ENCODE measurements at regions not wholly inside any gene's neighbourhood (a gene's known extent, or its start where the extent isn't known, plus 50 kb on each side); places are given as distances from the start of the nearest gene placed in this dataset.

GRCh38 chr13:85334187-85334586 is 465.0 kb downstream of the SLITRK6 start:
- H3K9ac ChIP-seq: no peak overlapping the region
- WGBS, 2 experiments (ENCODE audit: low coverage in 1 of 2, low lambda C conversion rate in 2 of 2, missing lambda C conversion rate in 2 of 2): 14 to 27% methylated on average over 4 of the region's 4 CpGs
- in situ Hi-C loops (cut with MboI): no loop called here

GRCh38 chr13:85333506-85334020 is 465.7 kb downstream of the SLITRK6 start:
- no peaks in the 10 kb centered on the region for H3F3A ChIP-seq (ENCODE audit: insufficient read depth)
- H2AFZ ChIP-seq: no peak overlapping the region
- no peaks in the 10 kb centered on the region for H3K36me3 ChIP-seq (ENCODE audit: low read depth)
- no peaks in the 10 kb centered on the region for H3K4me1 ChIP-seq (ENCODE audit: insufficient read depth)
- no peak for DNase-seq
- WGBS, 2 experiments (ENCODE audit: low coverage in 1 of 2, low lambda C conversion rate in 2 of 2, missing lambda C conversion rate in 2 of 2): 3 to 9% methylated on average over 2 of the region's 2 CpGs
- H3K9me2 ChIP-seq (ENCODE audit: insufficient read depth): no peaks in the 10 kb centered on the region
- H3K4me2 ChIP-seq (ENCODE audit: unreplicated experiment): no peak overlapping the region
- H3K27ac ChIP-seq: no peak overlapping the region
- H3K27me3 ChIP-seq (replicated peaks; ENCODE audit: insufficient read depth): no peaks in the 10 kb centered on the region
- TF ChIP-seq EZH2 (IDR thresholded peaks at IDR 0.05; ENCODE audit: insufficient read depth, poor library complexity, severe bottlenecking) (no peak), EZH2phosphoT487 (IDR thresholded peaks at IDR 0.05; ENCODE audit: insufficient read depth, low read depth) (no peak)
- in situ Hi-C loops (cut with MboI): no loop called here
- no peak overlapping the region for H3K9ac ChIP-seq
- peaks cover 3% of the 10 kb centered on the region for H3K9me3 ChIP-seq (ENCODE audit: low read depth)
- no peaks in the 10 kb centered on the region for H4K20me1 ChIP-seq (ENCODE audit: insufficient read depth)
- H3K79me2 ChIP-seq (ENCODE audit: insufficient read depth): no peaks in the 10 kb centered on the region
- no peak overlapping the region for H3K4me3 ChIP-seq

More at GRCh38 chr13:85334187-85334586, 465.0 kb downstream of the SLITRK6 start:
- no peak overlapping the region for H3K4me3 ChIP-seq
- no peak for DNase-seq
- no peaks in the 10 kb centered on the region for H3K36me3 ChIP-seq (ENCODE audit: low read depth)
- H3K27ac ChIP-seq: no peak overlapping the region
- H3F3A ChIP-seq (ENCODE audit: insufficient read depth): no peaks in the 10 kb centered on the region
- H3K9me3 ChIP-seq (ENCODE audit: low read depth): peaks cover 3% of the 10 kb centered on the region
- no peaks in the 10 kb centered on the region for H3K79me2 ChIP-seq (ENCODE audit: insufficient read depth)
- no peaks in the 10 kb centered on the region for H3K27me3 ChIP-seq (replicated peaks; ENCODE audit: insufficient read depth)
- H4K20me1 ChIP-seq (ENCODE audit: insufficient read depth): no peaks in the 10 kb centered on the region
- no peaks in the 10 kb centered on the region for H3K4me1 ChIP-seq (ENCODE audit: insufficient read depth)
- TF ChIP-seq EZH2phosphoT487 (IDR thresholded peaks at IDR 0.05; ENCODE audit: insufficient read depth, low read depth): no peak
- no peak for TF ChIP-seq EZH2 (IDR thresholded peaks at IDR 0.05; ENCODE audit: insufficient read depth, poor library complexity, severe bottlenecking)
- no peaks in the 10 kb centered on the region for H3K9me2 ChIP-seq (ENCODE audit: insufficient read depth)
- no peak overlapping the region for H2AFZ ChIP-seq
- no peak overlapping the region for H3K4me2 ChIP-seq (ENCODE audit: unreplicated experiment)

- Histone ChIP-seq H3K27me3 (replicated peaks; ENCODE audit: insufficient read depth) (no peaks in the 10 kb centered on the region), H3K9ac (no peak overlapping the region), H3K27ac (no peak overlapping the region), H3K9me2 (ENCODE audit: insufficient read depth) (no peaks in the 10 kb centered on the region), H3K79me2 (ENCODE audit: insufficient read depth) (no peaks in the 10 kb centered on the region), H3K4me3 (no peak overlapping the region), H3K4me1 (ENCODE audit: insufficient read depth) (no peaks in the 10 kb centered on the region), H3F3A (ENCODE audit: insufficient read depth) (no peaks in the 10 kb centered on the region), H3K9me3 (ENCODE audit: low read depth) (peaks cover 3% of the 10 kb centered on the region), H3K4me2 (ENCODE audit: unreplicated experiment) (no peak overlapping the region), H4K20me1 (ENCODE audit: insufficient read depth) (no peaks in the 10 kb centered on the region), H2AFZ (no peak overlapping the region), H3K36me3 (ENCODE audit: low read depth) (no peaks in the 10 kb centered on the region)
- 0% methylated on average over 2 of the region's 2 CpGs for WGBS, 2 experiments (ENCODE audit: low coverage in 1 of 2, low lambda C conversion rate in 2 of 2, missing lambda C conversion rate in 2 of 2)
- DNase-seq: no peak
- TF ChIP-seq EZH2 (IDR thresholded peaks at IDR 0.05; ENCODE audit: insufficient read depth, poor library complexity, severe bottlenecking): no peak
- TF ChIP-seq EZH2phosphoT487 (IDR thresholded peaks at IDR 0.05; ENCODE audit: insufficient read depth, low read depth): no peak
- in situ Hi-C loops (cut with MboI): no loop called here
Measured at GRCh38 chr13:85332615-85333014, 466.6 kb downstream of the SLITRK6 start.

GRCh38 chr13:85321734-85322133 is 477.5 kb downstream of the SLITRK6 start:
- Histone ChIP-seq H2AFZ (no peak overlapping the region), H3K9me2 (ENCODE audit: insufficient read depth) (no peaks in the 10 kb centered on the region; the same call in 1 of the 2 replicates), H3K4me1 (ENCODE audit: insufficient read depth) (no peaks in the 10 kb centered on the region), H3K79me2 (ENCODE audit: insufficient read depth) (no peaks in the 10 kb centered on the region), H3K9me3 (ENCODE audit: low read depth) (peaks cover 4% of the 10 kb centered on the region), H3K9ac (no peak overlapping the region), H3K4me3 (no peak overlapping the region), H3K36me3 (ENCODE audit: low read depth) (no peaks in the 10 kb centered on the region), H3K27me3 (replicated peaks; ENCODE audit: insufficient read depth) (no peaks in the 10 kb centered on the region), H3K4me2 (ENCODE audit: unreplicated experiment) (no peak overlapping the region), H4K20me1 (ENCODE audit: insufficient read depth) (no peaks in the 10 kb centered on the region), H3K27ac (no peak overlapping the region), H3F3A (ENCODE audit: insufficient read depth) (no peaks in the 10 kb centered on the region)
- no peak for TF ChIP-seq EZH2phosphoT487 (IDR thresholded peaks at IDR 0.05; ENCODE audit: insufficient read depth, low read depth)
- no peak for TF ChIP-seq EZH2 (IDR thresholded peaks at IDR 0.05; ENCODE audit: insufficient read depth, poor library complexity, severe bottlenecking)
- no peak for DNase-seq
- in situ Hi-C loops (cut with MboI): no loop called here

- no peak overlapping the region for H2AFZ ChIP-seq
- TF ChIP-seq EZH2 (IDR thresholded peaks at IDR 0.05; ENCODE audit: insufficient read depth, poor library complexity, severe bottlenecking) (no peak), EZH2phosphoT487 (IDR thresholded peaks at IDR 0.05; ENCODE audit: insufficient read depth, low read depth) (no peak)
- H3K9me3 ChIP-seq (ENCODE audit: low read depth): peaks cover 4% of the 10 kb centered on the region
- H3K4me3 ChIP-seq: no peak overlapping the region
- H4K20me1 ChIP-seq (ENCODE audit: insufficient read depth): no peaks in the 10 kb centered on the region
- no peaks in the 10 kb centered on the region for H3K79me2 ChIP-seq (ENCODE audit: insufficient read depth)
- H3F3A ChIP-seq (ENCODE audit: insufficient read depth): no peaks in the 10 kb centered on the region
- H3K27ac ChIP-seq: no peak overlapping the region
- no peak overlapping the region for H3K4me2 ChIP-seq (ENCODE audit: unreplicated experiment)
- WGBS, 2 experiments (ENCODE audit: low coverage in 1 of 2, low lambda C conversion rate in 2 of 2, missing lambda C conversion rate in 2 of 2): 30 to 43% methylated on average over 1 of the region's 1 CpG
- H3K9me2 ChIP-seq (ENCODE audit: insufficient read depth): no peaks in the 10 kb centered on the region
- in situ Hi-C loops (cut with MboI): no loop called here
- DNase-seq: no peak
- no peaks in the 10 kb centered on the region for H3K27me3 ChIP-seq (replicated peaks; ENCODE audit: insufficient read depth)
- no peaks in the 10 kb centered on the region for H3K4me1 ChIP-seq (ENCODE audit: insufficient read depth)
- no peak overlapping the region for H3K9ac ChIP-seq
- no peaks in the 10 kb centered on the region for H3K36me3 ChIP-seq (ENCODE audit: low read depth)
Measured at GRCh38 chr13:85317781-85318180, 481.4 kb downstream of the SLITRK6 start.
